RWPE2 (cell line): ENCODE measurements at regions not wholly inside any gene's neighbourhood (a gene's known extent, or its start where the extent isn't known, plus 50 kb on each side); places are given as distances from the start of the nearest gene placed in this dataset.
A peak's percentile ranks its signal among the peaks of the same experiment; 100 is the strongest.

ENCODE experiments used
- ATAC-seq: fragments of 200-7000 bp; cut with Tn5 transposase; 3 replicates; pipeline ENCODE4 v1.9.1; 2021; ENCODE audit warnings: low read depth
- DNase-seq: peaks from one replicate; pipeline ENCODE4 v3.0.0-alpha.2; 2020; ENCODE audit warnings: low spot score
- H3K27ac ChIP-seq: fragments of 450-650 bp; 2 replicates; pipeline ENCODE4 v1.5.1; 2017; ENCODE audit warnings: mild to moderate bottlenecking; ENCODE audit not compliant: poor library complexity, severe bottlenecking
- H3K27me3 ChIP-seq: fragments of 250-450 bp; sonication (Bioruptor Pico); 2 replicates; pipeline ENCODE4 v1.5.1; 2021; ENCODE audit warnings: mild to moderate bottlenecking, moderate library complexity; ENCODE audit not compliant: insufficient read depth, poor library complexity, severe bottlenecking
- H3K36me3 ChIP-seq: fragments of 250-450 bp; sonication (Bioruptor Pico); 2 replicates; pipeline ENCODE4 v1.5.1; 2020; ENCODE audit warnings: low read depth, mild to moderate bottlenecking, moderate library complexity
- H3K4me1 ChIP-seq: fragments of 250-450 bp; sonication (Bioruptor Pico); 2 replicates; pipeline ENCODE4 v1.5.1; 2021; ENCODE audit warnings: mild to moderate bottlenecking, moderate library complexity; ENCODE audit not compliant: insufficient read depth, poor library complexity, severe bottlenecking
- H3K4me3 ChIP-seq: fragments of 250-450 bp; sonication (Bioruptor Pico); 2 replicates; pipeline ENCODE4 v1.5.1; 2021; ENCODE audit warnings: mild to moderate bottlenecking, moderate library complexity; ENCODE audit not compliant: severe bottlenecking
- H3K9me3 ChIP-seq: fragments of 250-450 bp; sonication (Bioruptor Pico); 2 replicates; pipeline ENCODE4 v1.5.1; 2021; ENCODE audit warnings: mild to moderate bottlenecking, moderate library complexity; ENCODE audit not compliant: severe bottlenecking
- CTCF ChIP-seq: fragments of 450-650 bp; IDR thresholded peaks from one replicate; pipeline ENCODE4 v1.5.1; 2017; ENCODE audit warnings: mild to moderate bottlenecking, moderate library complexity; ENCODE audit not compliant: poor library complexity, severe bottlenecking

- H3K4me3 ChIP-seq = no peak overlapping the region
- no peak for TF ChIP-seq CTCF
- no peaks in the 10 kb centered on the region for H3K4me1 ChIP-seq
- H3K9me3 ChIP-seq = no peaks in the 10 kb centered on the region
- H3K27ac ChIP-seq = no peak overlapping the region
- ATAC-seq (no peak), DNase-seq (no peak)
- H3K27me3 ChIP-seq = peaks cover 52% of the 10 kb centered on the region
- H3K36me3 ChIP-seq = no peaks in the 10 kb centered on the region
These were observed 84.8 kb downstream of the ENGASE start for GRCh38 chr17:79159471-79159870.

- no peak for TF ChIP-seq CTCF
- DNase-seq = no peak
- Histone ChIP-seq H3K4me3 (no peak overlapping the region), H3K36me3 (no peaks in the 10 kb centered on the region), H3K27ac (no peak overlapping the region), H3K9me3 (no peaks in the 10 kb centered on the region), H3K27me3 (peaks cover 67% of the 10 kb centered on the region), H3K4me1 (no peaks in the 10 kb centered on the region)
- ATAC-seq = no peak
These were observed 82.0 kb downstream of the ENGASE start for GRCh38 chr17:79156463-79157095.

GRCh38 chr17:79155701-79156100 is 81.1 kb downstream of the ENGASE start:
- TF ChIP-seq CTCF = no peak
- no peak for ATAC-seq
- H3K27ac ChIP-seq = no peak overlapping the region
- no peaks in the 10 kb centered on the region for H3K9me3 ChIP-seq
- no peaks in the 10 kb centered on the region for H3K36me3 ChIP-seq
- no peaks in the 10 kb centered on the region for H3K4me1 ChIP-seq
- DNase-seq = no peak
- no peak overlapping the region for H3K4me3 ChIP-seq
- H3K27me3 ChIP-seq = peaks cover 71% of the 10 kb centered on the region

- no peak overlapping the region for H3K4me3 ChIP-seq
- DNase-seq (no peak), ATAC-seq (peak; percentile 20; the same call in 2 of the 3 replicates)
- H3K4me1 ChIP-seq = no peaks in the 10 kb centered on the region
- H3K36me3 ChIP-seq = no peaks in the 10 kb centered on the region
- no peaks in the 10 kb centered on the region for H3K9me3 ChIP-seq
- H3K27me3 ChIP-seq = peaks cover 74% of the 10 kb centered on the region
- H3K27ac ChIP-seq = no peak overlapping the region
- TF ChIP-seq CTCF = no peak
These were observed 80.4 kb downstream of the ENGASE start for GRCh38 chr17:79154951-79155585.

DNA sequence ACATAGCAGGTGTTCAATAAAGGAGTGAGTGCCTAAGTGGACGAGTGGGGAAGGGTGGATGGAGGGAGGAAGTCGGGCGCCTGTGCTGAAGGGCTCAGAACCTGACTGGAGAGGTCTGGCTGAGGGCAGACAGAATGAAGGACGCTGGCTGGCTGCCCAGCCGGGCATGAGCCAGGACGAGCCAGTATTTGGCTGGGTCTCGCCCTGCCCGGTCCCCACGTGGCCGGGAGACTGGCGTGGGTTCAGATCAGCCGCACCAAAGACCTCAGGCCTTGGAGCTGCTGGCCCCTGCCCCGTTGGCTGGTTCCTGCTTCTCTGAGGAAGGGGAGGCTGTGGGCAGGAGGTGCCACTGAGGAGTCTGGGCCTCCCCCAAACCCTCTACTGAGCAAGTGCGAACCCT is 79.8 kb downstream of the ENGASE start:
- H3K4me3 ChIP-seq = no peak overlapping the region
- no peak for DNase-seq
- no peak overlapping the region for H3K27ac ChIP-seq
- ATAC-seq = no peak
- H3K9me3 ChIP-seq = no peaks in the 10 kb centered on the region
- no peaks in the 10 kb centered on the region for H3K36me3 ChIP-seq
- peaks cover 74% of the 10 kb centered on the region for H3K27me3 ChIP-seq
- H3K4me1 ChIP-seq = no peaks in the 10 kb centered on the region
- TF ChIP-seq CTCF = no peak
